Neuronal stem cell (in vitro differentiated cells): ENCODE measurements at regions not wholly inside any gene's neighbourhood (a gene's known extent, or its start where the extent isn't known, plus 50 kb on each side); places are given as distances from the start of the nearest gene placed in this dataset.

Source experiments
- DNase-seq: peaks from one replicate; pipeline ENCODE4 v3.0.0-alpha.2; 2013; ENCODE audit warnings: low spot score
- H2AFZ ChIP-seq: one replicate; pipeline ENCODE4 v1.6.1; 2013; ENCODE audit warnings: mild to moderate bottlenecking, low read length, inconsistent platforms
- H2AK5ac ChIP-seq: 2 replicates; pipeline ENCODE4 v1.6.1; 2013; ENCODE audit warnings: low read depth, mild to moderate bottlenecking, inconsistent platforms, low read length, moderate library complexity, mixed read lengths
- H2BK120ac ChIP-seq: 2 replicates; pipeline ENCODE4 v1.6.1; 2013; ENCODE audit warnings: low read depth, mild to moderate bottlenecking, inconsistent platforms, low read length, moderate library complexity, mixed read lengths
- H2BK12ac ChIP-seq: one replicate; pipeline ENCODE4 v1.6.1; 2013; ENCODE audit warnings: low read length, inconsistent platforms
- H2BK15ac ChIP-seq: 2 replicates; pipeline ENCODE4 v1.6.1; 2013; ENCODE audit warnings: mild to moderate bottlenecking, low read length, inconsistent platforms, mixed read lengths
- H2BK5ac ChIP-seq: one replicate; pipeline ENCODE4 v1.6.1; 2013; ENCODE audit warnings: inconsistent platforms, mild to moderate bottlenecking, low read length, moderate library complexity
- H3K14ac ChIP-seq: one replicate; pipeline ENCODE4 v1.6.1; 2013; ENCODE audit warnings: low read length, inconsistent platforms
- H3K18ac ChIP-seq: 2 replicates; pipeline ENCODE4 v1.6.1; 2013; ENCODE audit warnings: low read length, inconsistent platforms
- H3K23ac ChIP-seq: 2 replicates; pipeline ENCODE4 v1.6.1; 2013; ENCODE audit warnings: low read depth, mild to moderate bottlenecking, mixed read lengths, low read length, inconsistent platforms; ENCODE audit not compliant: poor library complexity
- H3K27ac ChIP-seq: replicated peaks from 3 replicates; pipeline ENCODE4 v1.5.1; 2013; ENCODE audit warnings: low read length, inconsistent platforms
- H3K27me3 ChIP-seq, 3 experiments: 2 replicates each; pipeline ENCODE4 v1.6.1; 2013; ENCODE audit warnings: low read length in 3 of 3, mild to moderate bottlenecking in 2 of 3, inconsistent platforms in 1 of 3, low read depth in 1 of 3, mixed read lengths in 1 of 3, moderate library complexity in 1 of 3; ENCODE audit not compliant: control insufficient read depth in 3 of 3, insufficient read depth in 3 of 3
- H3K36me3 ChIP-seq, 2 donors: replicated peaks in 1 of 2; 2 replicates each; pipeline ENCODE4 v1.6.1; 2013; ENCODE audit warnings: low read length in 2 of 2; ENCODE audit not compliant: control insufficient read depth in 2 of 2, insufficient read depth in 2 of 2
- H3K4ac ChIP-seq: 2 replicates; pipeline ENCODE4 v1.6.1; 2013; ENCODE audit warnings: inconsistent platforms, mild to moderate bottlenecking, low read length, moderate library complexity
- H3K4me1 ChIP-seq, 2 donors: 1 replicate in 1 of 2; 2 replicates in 1 of 2; pipeline ENCODE4 v1.6.1; 2013; ENCODE audit warnings: low read length in 2 of 2, low read depth in 1 of 2; ENCODE audit not compliant: control insufficient read depth in 2 of 2, insufficient read depth in 1 of 2
- H3K4me2 ChIP-seq: one replicate; pipeline ENCODE4 v1.6.1; 2013; ENCODE audit warnings: mild to moderate bottlenecking, low read length, inconsistent platforms; ENCODE audit not compliant: insufficient read depth, poor library complexity, severe bottlenecking
- H3K4me3 ChIP-seq, 2 donors: 2 replicates each; pipeline ENCODE4 v1.5.1; 2013; ENCODE audit warnings: low read length in 2 of 2, mild to moderate bottlenecking in 2 of 2, inconsistent platforms in 1 of 2, moderate library complexity in 1 of 2
- H3K79me1 ChIP-seq: one replicate; pipeline ENCODE4 v1.6.1; 2013; ENCODE audit warnings: low read depth, mild to moderate bottlenecking, inconsistent platforms, low read length, moderate library complexity
- H3K9ac ChIP-seq: one replicate; pipeline ENCODE4 v1.6.1; 2013; ENCODE audit warnings: mild to moderate bottlenecking, low read depth, low read length, inconsistent platforms; ENCODE audit not compliant: poor library complexity
- H3K9me3 ChIP-seq, 2 donors: replicated peaks in 1 of 2; 2 replicates each; pipeline versions ENCODE3 to v1.6.1; 2013; ENCODE audit warnings: low read length in 2 of 2, mild to moderate bottlenecking in 2 of 2, inconsistent platforms in 1 of 2, low read depth in 1 of 2, mixed read lengths in 1 of 2, moderate library complexity in 1 of 2; ENCODE audit not compliant: control insufficient read depth in 2 of 2, insufficient read depth in 1 of 2
- H4K8ac ChIP-seq: one replicate; pipeline ENCODE4 v1.6.1; 2013; ENCODE audit warnings: low read depth, mild to moderate bottlenecking, inconsistent platforms, low read length, moderate library complexity
- H4K91ac ChIP-seq: one replicate; pipeline ENCODE4 v1.6.1; 2013; ENCODE audit warnings: low read length, low read depth, mild to moderate bottlenecking, inconsistent platforms; ENCODE audit not compliant: poor library complexity
- WGBS, 2 donors: extraction: QIAGEN DNeasy Blood & Tissue Kit; methylation state at CpG; one replicate each; pipeline ENCODE4 v1.1.7; 2013; ENCODE audit warnings: missing lambda C conversion rate in 2 of 2, mixed read lengths in 1 of 2; ENCODE audit not compliant: insufficient read length in 2 of 2, insufficient replicate concordance in 1 of 2; ENCODE audit errors: extremely low coverage in 2 of 2; 5-methylcytosine and 5-hydroxymethylcytosine counted together

DNA sequence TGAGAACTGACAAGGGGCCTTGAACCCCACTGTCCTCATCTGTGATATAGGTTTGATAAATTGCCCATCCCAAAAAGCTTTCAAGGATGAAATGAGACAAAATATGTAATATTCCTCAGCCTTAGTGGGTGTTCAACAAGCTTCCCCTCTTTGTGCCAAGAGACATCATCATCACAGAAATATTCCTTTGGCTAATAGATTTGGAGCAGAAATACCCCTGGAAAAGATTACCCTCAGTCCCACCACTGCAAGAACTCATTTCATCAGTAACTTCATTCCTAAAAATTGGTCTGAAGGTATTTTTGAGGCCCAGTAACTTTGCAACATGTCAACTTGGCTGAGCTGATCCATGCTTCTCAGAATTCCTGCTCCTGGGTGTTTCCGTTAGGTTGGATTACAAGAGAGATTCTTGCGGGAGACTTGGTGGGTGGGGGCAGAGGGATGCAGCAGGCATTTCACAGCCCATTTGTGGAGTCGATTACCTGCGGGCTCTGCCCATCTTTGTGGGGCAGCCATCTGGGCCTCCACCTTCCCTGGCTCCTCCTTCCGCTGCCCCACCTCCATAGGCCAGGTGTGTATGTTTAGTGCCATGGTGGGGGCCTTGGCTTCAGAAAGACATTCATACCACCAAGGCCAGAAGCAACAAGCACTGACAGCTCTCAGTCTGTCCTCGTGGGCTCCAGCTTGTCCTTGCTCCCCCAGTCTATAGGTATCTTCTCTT, 263.9 kb downstream of the GLI2 start:
- no peak overlapping the region for H2BK12ac ChIP-seq
- no peaks in the 10 kb centered on the region for H3K36me3 ChIP-seq
- no peak overlapping the region for H2BK15ac ChIP-seq
- DNase-seq: no peak
- H4K91ac ChIP-seq: no peak overlapping the region
- H2BK5ac ChIP-seq: no peak overlapping the region
- no CpG with 5 or more reads among the region's 6 CpGs for whole genome bisulfite sequencing, 2 donors
- H3K79me1 ChIP-seq: no peaks in the 10 kb centered on the region
- no peak overlapping the region for H4K8ac ChIP-seq
- no peak overlapping the region for H3K4me3 ChIP-seq
- H3K9me3 ChIP-seq: no peaks in the 10 kb centered on the region
- H3K9ac ChIP-seq: no peak overlapping the region
- no peak overlapping the region for H2AFZ ChIP-seq
- no peak overlapping the region for H2BK120ac ChIP-seq
- no peak overlapping the region for H2AK5ac ChIP-seq
- no peak overlapping the region for H3K23ac ChIP-seq
- H3K18ac ChIP-seq: no peak overlapping the region
- H3K4me2 ChIP-seq: no peak overlapping the region
- H3K4me1 ChIP-seq: no peaks in the 10 kb centered on the region
- no peaks in the 10 kb centered on the region for H3K27me3 ChIP-seq
- no peak overlapping the region for H3K4ac ChIP-seq
- no peak overlapping the region for H3K27ac ChIP-seq
- H3K14ac ChIP-seq: no peak overlapping the region

DNA sequence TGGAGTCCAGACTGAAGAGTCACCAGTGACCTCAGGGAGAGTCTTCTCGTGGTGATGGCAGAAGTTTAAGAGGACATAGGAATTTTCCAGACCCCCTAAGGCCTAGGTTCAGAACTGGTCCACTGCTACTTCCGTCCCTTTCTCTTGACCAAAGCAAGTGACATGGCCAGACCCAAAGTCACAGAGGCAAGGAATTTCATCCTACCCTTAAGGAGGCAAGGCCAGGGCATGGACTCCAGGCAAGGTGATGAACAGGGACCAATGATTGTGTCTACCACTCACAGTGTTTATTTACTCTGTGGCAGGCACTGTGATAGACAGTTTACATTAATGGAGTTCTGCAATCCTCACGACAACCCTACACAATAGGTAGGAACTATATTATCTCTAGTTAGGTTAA, 265.1 kb downstream of the GLI2 start:
- H4K91ac ChIP-seq: no peak overlapping the region
- H3K18ac ChIP-seq: no peak overlapping the region
- H3K23ac ChIP-seq: no peak overlapping the region
- no peaks in the 10 kb centered on the region for H3K4me1 ChIP-seq
- no peaks in the 10 kb centered on the region for H3K36me3 ChIP-seq
- no peaks in the 10 kb centered on the region for H3K27me3 ChIP-seq
- no peak overlapping the region for H2BK12ac ChIP-seq
- WGBS, 2 donors: no CpG with 5 or more reads among the region's 3 CpGs
- H3K79me1 ChIP-seq: no peaks in the 10 kb centered on the region
- DNase-seq: no peak
- H3K4ac ChIP-seq: no peak overlapping the region
- H3K9me3 ChIP-seq: no peaks in the 10 kb centered on the region
- no peak overlapping the region for H2BK120ac ChIP-seq
- H2AK5ac ChIP-seq: no peak overlapping the region
- no peak overlapping the region for H2BK15ac ChIP-seq
- no peak overlapping the region for H4K8ac ChIP-seq
- H3K14ac ChIP-seq: no peak overlapping the region
- H2BK5ac ChIP-seq: no peak overlapping the region
- no peak overlapping the region for H2AFZ ChIP-seq
- no peak overlapping the region for H3K9ac ChIP-seq
- no peak overlapping the region for H3K27ac ChIP-seq
- no peak overlapping the region for H3K4me2 ChIP-seq
- no peak overlapping the region for H3K4me3 ChIP-seq

DNA sequence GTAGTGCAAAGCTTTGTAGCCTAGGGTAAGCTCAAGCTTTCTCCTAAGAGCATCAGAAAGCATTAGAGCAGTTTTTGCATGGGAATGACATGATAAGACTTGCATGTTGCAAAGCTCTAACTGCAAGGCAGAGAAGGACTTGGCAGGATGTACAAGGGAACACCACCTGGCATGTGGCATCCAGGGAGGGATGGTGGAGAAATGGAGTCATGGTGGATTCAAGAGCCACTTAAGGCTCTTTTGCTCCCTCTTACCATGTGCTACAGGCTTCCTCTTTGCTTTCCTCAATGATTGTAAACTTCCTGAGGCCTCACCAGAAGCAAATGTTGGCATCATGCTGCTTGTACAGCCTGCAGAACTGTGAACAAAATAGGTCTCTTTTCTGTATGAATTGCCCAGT, 266.0 kb downstream of the GLI2 start:
- Histone ChIP-seq H3K79me1 (no peaks in the 10 kb centered on the region), H3K27ac (no peak overlapping the region), H2BK5ac (no peak overlapping the region), H3K14ac (no peak overlapping the region), H4K8ac (no peak overlapping the region), H3K4me2 (no peak overlapping the region), H2BK12ac (no peak overlapping the region), H3K23ac (no peak overlapping the region), H3K27me3 (no peaks in the 10 kb centered on the region), H2AK5ac (no peak overlapping the region), H2BK120ac (no peak overlapping the region), H3K18ac (no peak overlapping the region), H3K4me3 (no peak overlapping the region), H2AFZ (no peak overlapping the region), H4K91ac (no peak overlapping the region), H3K4ac (no peak overlapping the region), H2BK15ac (no peak overlapping the region), H3K36me3 (no peaks in the 10 kb centered on the region), H3K9ac (no peak overlapping the region), H3K4me1 (no peaks in the 10 kb centered on the region), H3K9me3 (no peaks in the 10 kb centered on the region)
- no peak for DNase-seq

DNA sequence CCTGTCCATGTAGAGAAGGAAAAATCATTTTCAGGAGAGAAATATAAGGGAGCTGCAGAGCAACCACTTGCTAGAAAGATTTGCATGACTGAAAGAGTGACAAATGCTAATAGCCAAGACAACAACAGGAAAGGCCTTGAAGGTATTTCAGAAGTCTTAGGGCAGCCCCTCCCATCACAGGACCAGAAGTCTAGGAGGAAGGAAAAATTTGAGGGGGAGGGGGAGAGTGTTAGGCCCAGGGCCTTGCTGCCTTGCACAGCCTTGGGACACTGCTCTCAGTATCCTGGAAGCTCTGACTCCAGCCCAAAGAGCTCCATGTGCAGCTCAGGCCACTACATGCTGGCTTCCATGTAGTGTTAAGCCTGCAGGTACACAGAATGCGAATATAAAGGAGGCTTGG, 266.9 kb downstream of the GLI2 start:
- H4K8ac ChIP-seq: no peak overlapping the region
- no CpG with 5 or more reads among the region's 1 CpG for WGBS, 2 donors
- no peak overlapping the region for H3K14ac ChIP-seq
- no peak overlapping the region for H3K4ac ChIP-seq
- no peak overlapping the region for H4K91ac ChIP-seq
- H3K9me3 ChIP-seq: no peaks in the 10 kb centered on the region
- H2AFZ ChIP-seq: no peak overlapping the region
- H3K4me1 ChIP-seq: no peaks in the 10 kb centered on the region
- H3K4me3 ChIP-seq: no peak overlapping the region
- no peak overlapping the region for H2BK15ac ChIP-seq
- H3K4me2 ChIP-seq: no peak overlapping the region
- no peak overlapping the region for H3K27ac ChIP-seq
- no peak overlapping the region for H3K23ac ChIP-seq
- H2BK5ac ChIP-seq: no peak overlapping the region
- no peaks in the 10 kb centered on the region for H3K27me3 ChIP-seq
- H2BK120ac ChIP-seq: no peak overlapping the region
- no peaks in the 10 kb centered on the region for H3K79me1 ChIP-seq
- no peak overlapping the region for H3K9ac ChIP-seq
- no peak overlapping the region for H2AK5ac ChIP-seq
- DNase-seq: no peak
- H3K18ac ChIP-seq: no peak overlapping the region
- no peaks in the 10 kb centered on the region for H3K36me3 ChIP-seq
- no peak overlapping the region for H2BK12ac ChIP-seq
